ENCODE measurements at regions not wholly inside any gene's neighbourhood (a gene's known extent, or its start where the extent isn't known, plus 50 kb on each side); places are given as distances from the start of the nearest gene placed in this dataset.

DNA sequence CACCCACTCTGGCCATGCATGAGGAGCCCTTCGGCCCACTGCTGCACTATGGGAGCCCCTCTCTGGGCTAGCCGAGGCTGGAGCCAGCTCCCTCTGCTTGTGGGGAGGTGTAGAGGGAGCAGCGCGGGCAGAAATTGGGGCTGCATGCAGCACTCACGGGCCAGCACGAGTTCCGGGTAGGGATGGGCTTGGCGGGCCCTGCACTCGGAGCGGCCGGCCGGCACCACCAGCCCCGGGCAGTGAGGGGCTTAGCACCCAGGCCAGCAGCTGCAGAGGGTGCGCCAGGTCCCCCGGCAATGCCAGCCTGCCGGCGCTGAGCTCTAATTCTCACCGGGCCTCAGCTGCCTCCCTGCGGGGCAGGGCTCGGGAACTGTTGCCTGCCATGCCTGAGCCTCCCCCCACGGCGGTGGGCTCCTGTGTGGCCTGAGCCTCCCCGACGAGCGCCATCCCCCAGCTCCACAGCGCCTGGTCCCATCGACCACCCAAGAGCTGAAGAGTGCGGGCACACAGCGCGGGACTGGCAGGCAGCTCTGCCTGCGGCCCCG, 209.0 kb downstream of the LTN1 start:
- TF ChIP-seq, protein P1, sequence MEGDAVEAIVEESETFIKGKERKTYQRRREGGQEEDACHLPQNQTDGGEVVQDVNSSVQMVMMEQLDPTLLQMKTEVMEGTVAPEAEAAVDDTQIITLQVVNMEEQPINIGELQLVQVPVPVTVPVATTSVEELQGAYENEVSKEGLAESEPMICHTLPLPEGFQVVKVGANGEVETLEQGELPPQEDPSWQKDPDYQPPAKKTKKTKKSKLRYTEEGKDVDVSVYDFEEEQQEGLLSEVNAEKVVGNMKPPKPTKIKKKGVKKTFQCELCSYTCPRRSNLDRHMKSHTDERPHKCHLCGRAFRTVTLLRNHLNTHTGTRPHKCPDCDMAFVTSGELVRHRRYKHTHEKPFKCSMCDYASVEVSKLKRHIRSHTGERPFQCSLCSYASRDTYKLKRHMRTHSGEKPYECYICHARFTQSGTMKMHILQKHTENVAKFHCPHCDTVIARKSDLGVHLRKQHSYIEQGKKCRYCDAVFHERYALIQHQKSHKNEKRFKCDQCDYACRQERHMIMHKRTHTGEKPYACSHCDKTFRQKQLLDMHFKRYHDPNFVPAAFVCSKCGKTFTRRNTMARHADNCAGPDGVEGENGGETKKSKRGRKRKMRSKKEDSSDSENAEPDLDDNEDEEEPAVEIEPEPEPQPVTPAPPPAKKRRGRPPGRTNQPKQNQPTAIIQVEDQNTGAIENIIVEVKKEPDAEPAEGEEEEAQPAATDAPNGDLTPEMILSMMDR (IDR thresholded peaks at IDR 0.05): no peak
- no peak for TF ChIP-seq EP300 (IDR thresholded peaks at IDR 0.05)

Data from suprapubic skin (tissue), 3 donors.